Kidney (tissue), 13 donors: ENCODE measurements at regions not wholly inside any gene's neighbourhood (a gene's known extent, or its start where the extent isn't known, plus 50 kb on each side); places are given as distances from the start of the nearest gene placed in this dataset.

ENCODE experiments used
- DNase-seq, 5 donors: peaks; one replicate each; pipeline ENCODE4 v3.0.0-alpha.2; 2013 to 2020
- FAIRE-seq: peaks from 2 replicates; lab custom pipeline; 2012; peaks lifted over from hg19 to GRCh38; lab: Jason Lieb, UNC
- H3K27ac ChIP-seq, 2 donors: one replicate each; pipeline ENCODE4 v1.7.0; 2013; ENCODE audit warnings: low read depth in 2 of 2, low read length in 2 of 2, inconsistent platforms in 1 of 2
- H3K27me3 ChIP-seq: one replicate; pipeline ENCODE4 v1.7.1; 2013; ENCODE audit warnings: low read length, inconsistent platforms; ENCODE audit not compliant: control insufficient read depth, insufficient read depth
- H3K36me3 ChIP-seq, 3 donors: one replicate each; pipeline versions ENCODE4 v1.7.0 to v1.7.1; 2013; ENCODE audit warnings: low read length in 3 of 3, control low read depth in 1 of 3, inconsistent platforms in 1 of 3; ENCODE audit not compliant: insufficient read depth in 3 of 3, control insufficient read depth in 2 of 3
- H3K4me1 ChIP-seq, 3 donors: one replicate each; pipeline versions ENCODE4 v1.7.0 to v1.7.1; 2013; ENCODE audit warnings: low read length in 3 of 3, inconsistent platforms in 1 of 3, low read depth in 1 of 3; ENCODE audit not compliant: control insufficient read depth in 2 of 3, insufficient read depth in 2 of 3
- H3K4me3 ChIP-seq, 3 donors: one replicate each; pipeline versions ENCODE4 v1.7.0 to v1.8.1; 2013; ENCODE audit warnings: low read length in 3 of 3, control low read depth in 1 of 3, inconsistent platforms in 1 of 3
- H3K9ac ChIP-seq, 3 donors: one replicate each; pipeline versions ENCODE4 v1.7.0 to v1.7.1; 2013; ENCODE audit warnings: low read length in 3 of 3, control low read depth in 1 of 3, inconsistent platforms in 1 of 3
- H3K9me3 ChIP-seq, 3 donors: one replicate each; pipeline versions ENCODE4 v1.7.0 to v1.7.1; 2013; ENCODE audit warnings: low read length in 3 of 3, control low read depth in 1 of 3, inconsistent platforms in 1 of 3; ENCODE audit not compliant: control insufficient read depth in 2 of 3, insufficient read depth in 1 of 3
- intact Hi-C: fragments of 100-400 bp; cut with DNase I; formaldehyde crosslinking; loops from one replicate; pipeline ENCODE4 v1.11.1; 2022
- TF ChIP-seq, protein P1 (sequence below): IDR thresholded peaks from 3 replicates; pipeline ENCODE4 v1.5.1; 2012; ENCODE audit warnings: mild to moderate bottlenecking, moderate library complexity, borderline replicate concordance; ENCODE audit not compliant: insufficient read depth; ENCODE audit errors: extremely low read depth
- donor health status: control.
- donor health status: control.
- donor health status: control.
- donor health status: control.
- donor health status: control.
- donor health status: DM: yes; HTN: yes; CAD: no.
- donor health status: Normal renal cell carcinoma (clear cell type).

- no peaks in the 10 kb centered on the region for H3K4me1 ChIP-seq
- DNase-seq = no peak
- no peak for FAIRE-seq
- no peak overlapping the region for H3K9ac ChIP-seq
- no peaks in the 10 kb centered on the region for H3K27me3 ChIP-seq
- H3K9me3 ChIP-seq = no peaks in the 10 kb centered on the region
- H3K27ac ChIP-seq = no peak overlapping the region
- H3K36me3 ChIP-seq = no peaks in the 10 kb centered on the region
- TF ChIP-seq, protein P1, sequence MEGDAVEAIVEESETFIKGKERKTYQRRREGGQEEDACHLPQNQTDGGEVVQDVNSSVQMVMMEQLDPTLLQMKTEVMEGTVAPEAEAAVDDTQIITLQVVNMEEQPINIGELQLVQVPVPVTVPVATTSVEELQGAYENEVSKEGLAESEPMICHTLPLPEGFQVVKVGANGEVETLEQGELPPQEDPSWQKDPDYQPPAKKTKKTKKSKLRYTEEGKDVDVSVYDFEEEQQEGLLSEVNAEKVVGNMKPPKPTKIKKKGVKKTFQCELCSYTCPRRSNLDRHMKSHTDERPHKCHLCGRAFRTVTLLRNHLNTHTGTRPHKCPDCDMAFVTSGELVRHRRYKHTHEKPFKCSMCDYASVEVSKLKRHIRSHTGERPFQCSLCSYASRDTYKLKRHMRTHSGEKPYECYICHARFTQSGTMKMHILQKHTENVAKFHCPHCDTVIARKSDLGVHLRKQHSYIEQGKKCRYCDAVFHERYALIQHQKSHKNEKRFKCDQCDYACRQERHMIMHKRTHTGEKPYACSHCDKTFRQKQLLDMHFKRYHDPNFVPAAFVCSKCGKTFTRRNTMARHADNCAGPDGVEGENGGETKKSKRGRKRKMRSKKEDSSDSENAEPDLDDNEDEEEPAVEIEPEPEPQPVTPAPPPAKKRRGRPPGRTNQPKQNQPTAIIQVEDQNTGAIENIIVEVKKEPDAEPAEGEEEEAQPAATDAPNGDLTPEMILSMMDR = no peak
- intact Hi-C loops = no loop called here
- H3K4me3 ChIP-seq = no peak overlapping the region
Measured at GRCh38 chr11:109112261-109112660, 309.7 kb upstream of the C11orf87 start.

GRCh38 chr11:109112821-109113280, 309.1 kb upstream of the C11orf87 start:
- FAIRE-seq = no peak
- intact Hi-C loops = no loop called here

DNA sequence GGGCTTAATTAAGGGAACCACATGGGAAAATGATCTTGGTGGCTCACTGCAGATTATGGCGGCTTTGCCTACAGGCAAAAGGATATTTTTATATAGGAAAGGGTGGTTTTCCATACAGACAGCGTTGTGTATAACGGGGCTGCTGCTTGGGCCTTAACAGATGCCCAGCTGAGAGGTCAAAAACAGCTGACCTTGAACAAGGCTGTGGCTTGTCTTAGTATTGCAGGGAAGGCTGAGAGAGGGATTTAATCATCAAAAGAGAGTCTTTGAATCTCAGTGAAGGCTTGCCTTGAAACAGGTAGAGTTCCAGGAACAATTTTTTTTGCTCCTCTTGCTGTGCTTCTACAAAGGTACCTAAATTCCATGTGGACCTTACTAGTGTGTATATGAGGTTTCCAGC, 301.6 kb upstream of the C11orf87 start:
- intact Hi-C loops = no loop called here
- Histone ChIP-seq H3K9me3 (no peaks in the 10 kb centered on the region), H3K4me1 (no peaks in the 10 kb centered on the region), H3K27ac (no peak overlapping the region), H3K36me3 (no peaks in the 10 kb centered on the region), H3K4me3 (no peak overlapping the region), H3K27me3 (no peaks in the 10 kb centered on the region), H3K9ac (no peak overlapping the region)
- no peak for DNase-seq
- no peak for FAIRE-seq
- TF ChIP-seq, protein P1 = no peak

More at GRCh38 chr11:109112821-109113280, 309.1 kb upstream of the C11orf87 start:
- H3K27me3 ChIP-seq = no peaks in the 10 kb centered on the region
- TF ChIP-seq, protein P1 = no peak
- no peaks in the 10 kb centered on the region for H3K36me3 ChIP-seq
- H3K4me1 ChIP-seq = no peaks in the 10 kb centered on the region
- peak in 1 of 5 donors; percentile 21 for DNase-seq
- no peaks in the 10 kb centered on the region for H3K9me3 ChIP-seq
- no peak overlapping the region for H3K4me3 ChIP-seq
- no peak overlapping the region for H3K27ac ChIP-seq
- H3K9ac ChIP-seq = no peak overlapping the region
